NCI-H2171 treated with DMSO at 0.1 percent for 48 hours (cell line): ENCODE measurements at regions not wholly inside any gene's neighbourhood (a gene's known extent, or its start where the extent isn't known, plus 50 kb on each side); places are given as distances from the start of the nearest gene placed in this dataset.

Source experiments
- DNase-seq: peaks from one replicate; lab custom pipeline; 2025; lab: John Stamatoyannopoulos, UW

DNA sequence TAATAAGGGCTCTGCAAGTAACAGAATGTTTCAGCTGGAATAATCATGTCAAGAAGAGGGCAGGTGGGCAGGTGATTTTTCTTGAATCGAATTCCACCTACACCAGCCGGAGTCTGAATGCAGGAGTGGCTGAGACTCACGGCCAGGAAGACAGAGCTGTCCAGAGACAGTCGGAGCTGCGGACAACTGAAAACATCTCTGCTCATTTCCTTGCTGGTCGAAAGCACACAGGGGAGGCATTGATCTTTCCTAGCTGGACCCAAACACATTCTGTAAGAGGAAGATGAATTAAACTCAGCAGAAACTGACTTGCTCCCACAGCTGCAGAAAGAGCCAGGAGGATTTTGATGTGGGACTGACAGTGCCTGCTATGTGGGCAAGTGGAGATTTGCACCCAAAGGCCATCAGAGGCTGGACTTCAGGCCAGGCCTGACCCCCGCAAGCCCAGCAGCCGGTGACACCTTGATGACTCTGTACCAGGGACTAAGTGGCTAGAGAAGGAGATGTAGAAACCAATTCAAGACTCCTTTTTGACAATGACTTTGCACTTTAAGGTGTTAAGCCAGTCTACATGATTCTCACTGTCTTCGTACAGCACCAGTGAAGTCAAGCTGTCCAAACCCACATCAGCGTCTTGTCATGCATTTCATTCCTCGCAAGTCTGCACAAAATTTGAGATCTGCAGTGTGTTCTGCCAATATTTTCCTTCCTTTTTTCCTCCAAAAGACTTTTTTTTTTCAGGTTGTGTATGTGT is 169.4 kb downstream of the TEX36 start:
- DNase-seq = no peak

- DNase-seq = no peak
Measured at GRCh38 chr10:125510998-125511397, 172.0 kb downstream of the TEX36 start.

GRCh38 chr10:125505648-125506047 is 177.3 kb downstream of the TEX36 start:
- no peak for DNase-seq

DNA sequence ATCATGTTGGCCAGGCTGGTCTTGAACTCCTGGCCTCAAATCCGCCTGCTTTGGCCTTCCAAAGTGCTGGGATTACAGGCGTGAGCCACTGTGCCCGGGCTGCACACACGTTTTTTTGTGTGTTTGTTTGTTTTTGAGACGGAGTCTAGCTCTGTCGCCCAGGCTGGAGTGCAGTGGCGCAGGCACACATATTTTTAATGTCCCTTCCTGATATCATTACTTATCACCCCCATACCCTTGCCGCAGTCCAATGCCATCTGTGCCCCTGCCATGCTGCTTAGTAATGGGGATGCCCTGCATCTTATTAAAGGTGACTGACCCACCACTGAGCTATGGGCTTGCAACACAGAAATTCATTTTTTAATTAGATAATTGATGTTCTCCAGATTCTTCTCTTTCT is 180.7 kb downstream of the TEX36 start:
- no peak for DNase-seq

- DNase-seq = no peak
Measured at GRCh38 chr10:125495386-125495785, 187.6 kb downstream of the TEX36 start.

- DNase-seq = no peak
Measured at GRCh38 chr10:125494651-125495239, 188.2 kb downstream of the TEX36 start.

DNA sequence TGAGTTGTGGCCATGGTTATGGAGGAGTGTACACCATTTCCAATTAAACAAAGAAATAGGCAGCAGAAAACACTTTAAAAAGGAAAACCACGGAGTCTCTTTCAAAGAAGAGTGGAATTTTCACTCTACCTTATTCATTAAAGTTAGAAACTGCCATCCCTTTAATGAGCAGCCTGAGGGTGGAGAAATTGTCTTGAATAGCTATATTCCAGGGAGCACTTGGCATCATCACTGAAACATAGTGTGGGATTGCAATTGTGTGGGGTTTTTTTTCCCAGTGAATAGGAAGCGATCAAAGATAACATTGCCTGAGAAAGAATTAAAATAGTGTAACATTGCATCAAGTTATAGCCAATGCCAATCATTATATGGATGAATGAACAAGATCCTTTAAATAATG is 191.6 kb downstream of the TEX36 start:
- DNase-seq = no peak

DNA sequence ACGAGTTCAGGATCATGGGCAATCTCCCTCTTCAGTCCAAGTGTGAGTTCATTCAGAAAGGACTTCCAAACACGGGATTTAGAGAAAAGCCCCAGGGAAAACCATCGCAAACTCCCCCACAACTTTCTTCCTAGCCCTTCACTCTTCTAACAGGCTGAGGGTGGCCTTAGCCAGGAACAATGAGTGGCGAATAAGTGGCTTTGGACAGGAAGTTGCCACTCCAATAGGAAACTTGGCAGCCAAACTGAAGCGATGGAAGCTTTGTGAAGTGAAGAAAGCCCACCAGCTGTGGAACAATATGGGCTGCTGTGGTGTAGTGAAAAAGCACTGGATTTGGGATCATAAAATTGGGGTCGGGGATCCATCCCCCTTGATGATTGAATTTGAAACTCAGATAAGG is 193.2 kb downstream of the TEX36 start:
- no peak for DNase-seq

- DNase-seq = no peak
Measured at GRCh38 chr10:125485665-125486064, 197.3 kb downstream of the TEX36 start.

DNA sequence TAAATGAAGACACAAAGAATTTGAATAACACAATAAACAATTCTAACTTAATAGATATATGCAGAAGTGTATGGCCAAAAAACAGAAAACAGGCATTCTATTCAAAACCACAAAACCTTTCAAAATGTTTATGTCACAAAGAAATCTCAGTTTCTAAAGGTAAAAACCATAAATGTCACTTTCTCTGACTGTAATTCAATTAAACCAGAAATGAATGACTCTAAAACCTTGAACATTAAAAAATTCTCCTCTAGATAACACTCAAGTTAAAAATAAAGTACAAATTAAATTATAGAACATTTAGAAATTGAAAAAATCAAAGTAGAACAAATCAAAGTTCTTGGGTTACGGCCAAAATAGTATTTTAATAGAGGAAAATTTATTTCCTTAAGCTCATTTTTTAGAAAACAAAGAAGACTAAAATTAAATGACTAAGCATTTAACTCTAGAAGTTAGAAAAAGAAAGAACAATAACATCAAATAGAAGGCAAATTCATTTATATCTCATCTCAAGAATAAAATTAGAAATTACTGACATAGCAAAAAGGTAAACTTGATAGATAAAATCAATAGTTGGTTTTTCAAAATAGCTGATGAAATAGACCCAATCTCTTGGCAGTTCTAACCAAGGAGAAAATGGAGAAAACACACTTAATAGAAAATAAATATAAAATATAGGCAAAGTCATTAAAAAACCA is 198.8 kb downstream of the TEX36 start:
- DNase-seq = no peak

- no peak for DNase-seq
Measured at GRCh38 chr10:125482637-125483036, 200.3 kb downstream of the TEX36 start.

GRCh38 chr10:125482108-125482507 is 200.9 kb downstream of the TEX36 start:
- no peak for DNase-seq

DNA sequence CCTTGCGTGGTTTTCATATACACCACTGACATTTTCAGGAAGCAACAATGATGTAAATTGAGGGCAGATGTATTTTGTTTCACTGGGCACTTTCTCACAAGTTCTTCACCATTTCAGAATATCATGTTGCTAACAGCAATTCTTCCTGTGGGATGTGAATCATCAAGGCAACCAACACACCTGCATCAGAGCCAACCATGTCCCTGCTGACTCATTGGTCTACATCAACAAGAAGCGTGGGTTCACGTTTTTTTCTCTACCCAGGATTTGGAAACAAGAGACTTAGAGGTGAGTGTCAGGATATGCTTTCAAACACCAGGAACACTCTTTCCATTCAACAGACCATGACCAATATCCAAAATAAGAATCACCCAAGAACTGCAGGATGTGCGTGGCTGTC is 203.9 kb downstream of the TEX36 start:
- no peak for DNase-seq

GRCh38 chr10:125475815-125476214 is 207.1 kb downstream of the TEX36 start:
- DNase-seq = no peak

DNA sequence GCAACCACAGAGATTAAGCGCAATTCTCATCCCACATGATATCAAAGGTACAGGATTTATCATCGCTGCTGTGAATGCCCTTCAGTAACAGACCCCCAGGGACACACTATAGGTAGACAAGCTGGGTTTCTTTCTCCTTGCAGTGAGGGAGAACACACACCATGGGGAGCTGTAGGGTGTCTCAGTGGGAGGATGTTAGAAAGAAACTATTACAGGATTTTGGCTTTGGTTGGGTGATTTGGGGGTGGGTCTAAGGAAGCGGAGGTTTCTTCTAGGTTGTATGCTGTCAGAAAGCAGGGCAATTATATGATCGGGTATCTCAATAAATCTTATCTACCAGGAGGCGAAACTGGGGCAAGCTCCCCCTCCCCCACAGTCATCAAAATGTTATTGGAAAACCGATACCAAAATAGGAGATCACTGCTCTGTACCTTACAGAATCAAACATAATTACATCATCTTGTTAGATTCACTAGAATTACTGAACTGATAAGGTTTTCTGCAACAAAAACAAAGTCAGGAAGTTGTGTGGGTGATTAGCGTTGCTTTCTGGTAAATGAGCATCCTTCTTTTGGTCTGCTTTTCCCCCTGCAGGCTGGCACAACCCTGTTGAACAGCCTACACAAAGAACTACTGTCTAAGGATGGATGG is 209.7 kb downstream of the TEX36 start:
- DNase-seq = no peak

GRCh38 chr10:125472010-125472607 is 210.9 kb downstream of the TEX36 start:
- no peak for DNase-seq

- no peak for DNase-seq
Measured at GRCh38 chr10:125468278-125468677, 214.7 kb downstream of the TEX36 start.

- DNase-seq = no peak
Measured at GRCh38 chr10:125466685-125467084, 216.3 kb downstream of the TEX36 start.

GRCh38 chr10:125462845-125463244 is 220.1 kb downstream of the TEX36 start:
- no peak for DNase-seq

GRCh38 chr10:125460326-125460725 is 222.6 kb downstream of the TEX36 start:
- no peak for DNase-seq

DNA sequence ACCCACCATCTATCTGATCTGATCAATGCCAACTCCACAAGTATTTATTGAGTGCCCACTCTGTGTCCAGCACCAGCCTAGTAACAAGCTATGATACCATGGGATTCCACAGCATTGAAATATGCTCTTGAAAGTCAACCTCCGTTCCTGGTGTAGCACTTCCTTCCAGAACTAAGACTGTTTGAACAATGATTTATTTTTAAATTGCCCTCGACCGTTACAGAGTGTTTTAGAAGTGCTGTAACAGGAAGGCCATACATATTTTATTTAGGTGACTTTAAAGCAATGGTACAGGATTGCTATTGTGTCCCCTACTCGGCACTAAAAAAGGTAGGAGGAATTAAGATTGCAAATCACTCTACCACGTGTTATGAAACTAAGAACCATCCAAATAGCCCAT is 225.6 kb downstream of the TEX36 start:
- no peak for DNase-seq

- no peak for DNase-seq
Measured at GRCh38 chr10:125455855-125456254, 227.1 kb downstream of the TEX36 start.
